ENCODE measurements at regions not wholly inside any gene's neighbourhood (a gene's known extent, or its start where the extent isn't known, plus 50 kb on each side); places are given as distances from the start of the nearest gene placed in this dataset.
"Not testable (repeated sequence)": the region's sequence is repeated elsewhere in the genome, so short reads cannot be mapped to it uniquely, and the experiment has no call there.

DNA sequence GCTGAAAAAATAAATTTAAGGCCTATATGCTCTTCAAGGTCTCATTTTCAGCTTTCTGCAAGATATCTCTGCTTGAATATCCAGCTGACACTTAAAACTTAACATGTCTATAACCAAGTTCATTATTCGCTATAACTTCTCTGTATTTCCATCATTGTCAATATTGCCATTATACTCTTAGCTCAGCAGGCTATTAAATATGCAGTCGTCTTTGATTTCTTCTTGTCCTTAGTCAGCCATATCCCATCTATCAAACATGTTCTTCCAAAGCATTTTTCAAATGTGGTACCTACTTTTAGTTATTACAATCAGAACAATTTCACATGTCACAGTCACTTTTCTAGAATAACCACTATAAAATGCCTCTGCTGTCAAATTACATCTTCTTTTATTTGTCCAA, 1364.1 kb downstream of the ARAP2 start:
- DNase-seq = no peak

DNA sequence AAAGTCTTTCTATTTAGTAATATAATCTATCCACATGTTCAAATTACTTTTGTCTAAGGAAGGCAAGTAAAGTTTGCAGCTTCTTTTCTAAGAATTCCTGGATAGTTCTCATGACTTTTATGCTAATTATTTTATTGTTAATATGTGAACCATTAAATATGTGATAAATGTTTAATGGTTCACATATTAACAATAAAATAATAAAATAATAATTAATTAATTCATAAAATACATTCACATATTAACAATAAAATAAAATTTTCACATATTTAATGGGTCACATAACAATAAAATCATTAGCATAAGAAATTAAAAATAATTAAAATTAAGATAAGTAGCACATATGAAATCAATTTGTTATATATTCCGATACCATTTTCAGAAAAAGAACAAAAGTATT, 1352.4 kb downstream of the ARAP2 start:
- no peak for DNase-seq

DNA sequence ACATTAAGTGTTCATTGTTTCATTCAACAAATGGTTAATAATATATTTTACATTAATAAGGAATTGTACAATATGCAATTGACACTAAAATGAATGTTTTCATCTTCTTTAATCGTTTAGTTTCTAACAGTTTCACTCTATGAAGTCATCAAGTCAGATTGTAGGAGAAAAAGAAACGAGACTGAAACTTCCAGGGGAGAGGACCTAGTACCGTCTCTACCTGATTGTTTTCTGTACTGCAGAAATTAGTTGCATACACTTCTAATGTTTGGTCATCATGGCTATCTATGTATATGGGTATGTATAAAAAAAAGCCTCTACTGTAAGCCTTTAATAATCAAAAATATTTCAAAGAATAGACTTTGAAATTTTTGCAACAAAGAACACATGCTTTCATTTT, 1350.9 kb downstream of the ARAP2 start:
- no peak for DNase-seq

DNA sequence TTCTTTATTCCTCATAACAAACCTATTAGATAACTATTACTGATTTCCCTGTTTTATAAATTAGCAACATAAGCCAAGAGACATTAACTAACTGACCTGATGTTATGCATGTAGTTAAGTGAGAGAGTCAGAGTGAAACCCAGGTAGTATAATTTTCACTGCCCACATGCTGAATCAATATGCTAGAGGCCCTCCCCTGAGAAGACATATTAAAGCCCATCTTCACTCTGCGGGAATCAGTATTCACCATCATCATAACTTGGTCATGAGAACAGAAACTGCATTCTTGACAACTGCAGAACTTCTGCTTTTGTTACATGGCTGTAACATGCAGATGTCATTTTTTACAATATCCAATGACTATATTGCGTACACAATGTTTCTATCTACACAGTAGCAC, 1324.3 kb downstream of the ARAP2 start:
- DNase-seq = no peak

DNA sequence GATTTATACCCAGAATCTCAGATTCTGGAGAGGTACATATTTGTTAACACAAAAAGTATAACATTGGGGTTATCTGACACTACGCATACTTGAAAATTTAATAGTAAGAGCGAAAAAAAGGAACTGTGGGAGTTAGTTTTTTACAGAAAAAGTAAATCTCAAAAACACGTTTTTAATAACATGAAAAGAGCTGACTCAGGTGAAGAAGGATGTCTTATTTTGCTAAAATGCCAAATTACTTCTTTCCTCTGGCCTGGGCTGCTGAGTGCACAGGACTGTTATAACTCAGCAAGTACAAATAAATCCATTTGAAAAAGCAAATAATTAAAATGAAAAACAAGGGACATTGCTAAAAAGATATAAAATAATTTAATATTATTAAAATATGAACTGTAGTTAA, 1322.9 kb downstream of the ARAP2 start:
- DNase-seq = no peak

DNA sequence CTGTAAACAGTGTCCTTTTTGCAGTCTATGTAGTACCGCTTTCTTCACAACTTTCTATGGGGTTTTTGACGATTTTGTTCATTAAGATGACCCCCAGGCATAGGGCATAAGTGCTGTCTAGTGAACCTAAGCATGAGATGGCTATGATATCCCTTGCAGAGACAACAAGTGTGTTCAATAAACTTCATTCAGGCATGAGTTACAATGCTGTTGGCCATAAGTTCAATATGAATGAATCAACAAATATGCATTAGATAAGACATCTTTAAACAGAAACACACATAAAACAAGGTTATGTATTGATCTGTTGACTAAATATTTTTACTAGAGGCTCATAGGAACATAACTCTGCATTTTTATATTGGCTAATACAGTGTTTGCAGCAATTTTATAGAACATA, 1322.0 kb downstream of the ARAP2 start:
- DNase-seq = no peak

DNA sequence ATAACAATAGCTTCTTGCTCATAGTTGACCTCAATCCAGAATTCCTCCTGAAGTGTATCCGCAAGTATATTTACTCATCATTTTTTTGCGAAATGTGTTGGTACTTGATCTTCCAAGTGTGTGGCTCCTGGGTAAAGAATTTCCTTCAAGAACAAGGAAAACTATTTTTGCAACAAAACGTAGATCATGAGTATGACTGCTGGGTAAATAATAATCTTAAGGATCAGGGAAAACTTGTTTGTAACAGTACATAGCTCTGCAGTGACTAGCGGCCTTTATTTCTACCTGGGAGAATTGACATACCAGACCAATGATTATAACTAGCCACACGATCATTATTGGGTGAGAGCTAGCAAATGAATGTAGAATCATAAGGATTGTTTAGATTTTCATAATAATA, 1311.7 kb downstream of the ARAP2 start:
- DNase-seq = no peak

DNA sequence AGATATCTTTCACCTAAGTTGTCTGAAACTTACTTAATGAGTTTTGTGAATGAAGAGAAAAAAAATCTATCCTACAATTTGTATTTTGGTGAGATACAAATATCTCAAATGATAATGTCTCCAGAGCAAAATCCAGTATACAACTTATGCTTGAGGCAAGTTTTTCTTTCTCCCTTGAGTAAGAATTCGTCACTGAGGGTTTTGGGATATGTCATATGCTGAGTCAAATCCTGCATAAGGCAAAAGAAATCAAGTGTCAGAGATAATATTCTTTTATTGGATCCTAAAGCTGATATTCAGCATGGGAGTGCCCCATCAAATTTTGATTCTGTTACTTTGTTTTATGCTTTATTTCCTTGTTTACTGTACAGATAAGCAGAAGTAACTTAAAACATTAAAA, 1308.6 kb downstream of the ARAP2 start:
- DNase-seq = no peak

DNA sequence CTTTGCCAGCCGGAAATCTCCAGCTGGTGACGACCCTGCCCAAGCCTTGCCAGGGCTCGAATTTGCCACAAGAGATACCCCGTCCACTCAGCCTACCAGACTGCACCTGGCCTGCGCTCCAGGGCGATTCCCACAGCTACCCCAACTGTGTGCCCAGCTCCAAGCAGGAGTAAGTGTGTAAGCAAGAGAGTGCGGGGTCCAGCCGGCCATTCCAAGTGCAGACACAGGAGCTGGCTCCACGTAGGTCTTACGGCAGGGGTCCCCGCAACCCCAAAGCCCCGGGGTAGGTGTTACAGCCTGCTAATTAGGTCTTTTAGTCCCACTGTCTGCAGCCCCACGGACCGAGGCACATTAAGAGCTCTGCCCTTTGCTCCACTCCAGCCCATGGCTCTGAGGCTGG, 1305.2 kb downstream of the ARAP2 start:
- no peak for DNase-seq

DNA sequence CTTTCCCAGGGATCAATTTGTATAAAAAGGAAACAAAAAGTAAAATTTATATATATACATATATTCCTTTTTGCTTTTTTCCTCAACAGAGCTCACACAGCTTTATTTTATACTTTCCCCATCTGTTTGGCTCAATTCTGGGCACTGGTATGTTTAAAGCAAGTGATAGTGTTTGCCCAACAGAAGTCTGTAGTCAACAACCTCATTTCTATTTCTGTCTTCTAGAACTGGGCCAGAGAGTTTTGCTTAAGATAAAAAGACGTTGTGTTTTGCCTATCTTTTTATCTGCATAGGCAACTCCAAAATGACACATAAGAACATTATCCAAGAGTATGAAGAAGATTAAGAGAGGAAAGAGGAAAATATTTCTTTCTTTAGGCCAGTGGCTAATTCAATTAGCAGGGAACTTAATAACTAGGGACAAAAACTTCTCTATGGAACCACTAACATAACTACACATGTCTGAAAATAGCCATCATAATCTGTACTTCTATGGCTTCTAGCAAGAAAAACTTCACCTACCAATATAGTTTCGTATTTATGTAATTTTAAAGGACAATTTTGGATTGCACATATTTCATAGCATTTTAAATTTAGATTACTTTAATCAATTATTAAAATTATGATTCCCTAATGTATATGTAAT, 1300.5 kb downstream of the ARAP2 start:
- no peak for DNase-seq

DNA sequence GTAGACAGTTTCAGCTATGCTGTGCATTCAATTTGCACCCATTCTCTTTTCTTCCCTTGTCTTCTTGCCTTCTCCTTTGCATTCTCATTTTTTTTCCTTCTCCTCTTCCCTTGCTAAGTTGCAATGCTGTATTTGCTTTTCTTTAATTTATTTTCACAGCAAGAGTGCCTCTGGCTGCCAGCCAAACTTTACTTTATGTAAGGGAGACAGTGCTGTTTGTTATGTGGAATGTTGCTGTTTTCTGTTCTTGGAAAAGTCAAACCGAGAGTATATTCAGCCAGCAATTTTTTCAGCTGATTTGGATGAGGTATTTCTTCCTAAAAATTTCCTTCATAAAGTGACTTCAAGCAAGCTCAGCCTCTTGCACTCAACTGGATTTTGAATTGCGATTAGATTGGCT, 1293.4 kb downstream of the ARAP2 start:
- DNase-seq = no peak

DNA sequence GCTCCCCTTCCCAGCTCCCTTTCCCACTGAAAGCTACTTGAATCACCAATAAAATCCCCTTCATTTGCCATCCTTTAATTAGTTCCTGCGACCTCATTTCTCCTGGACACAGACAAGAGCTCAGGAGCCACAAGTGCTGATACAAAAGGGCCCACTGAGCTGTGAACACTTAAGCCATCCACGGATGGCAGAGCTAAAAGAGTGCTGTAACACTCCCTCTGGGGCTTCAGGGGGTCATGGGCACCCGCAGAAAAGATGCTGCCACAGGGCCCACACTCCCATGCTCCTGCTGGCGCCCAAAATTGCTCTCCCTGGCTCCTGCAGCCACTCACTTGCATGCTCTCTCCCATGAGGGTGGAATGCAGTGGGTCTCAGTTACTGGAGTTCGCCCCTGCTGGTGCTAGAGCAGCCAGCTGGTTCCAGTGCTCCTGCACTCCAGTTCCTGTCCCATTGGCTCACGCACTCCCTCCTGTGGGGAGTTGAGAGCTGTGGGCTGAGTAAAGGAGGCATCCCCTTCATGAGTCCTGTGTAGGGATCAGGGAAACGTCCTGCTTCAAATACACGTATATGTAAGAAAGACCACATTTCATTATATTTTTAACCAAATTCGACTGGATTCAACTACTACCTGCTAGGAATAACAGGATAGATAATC, 1291.0 kb downstream of the ARAP2 start:
- DNase-seq = no peak

DNA sequence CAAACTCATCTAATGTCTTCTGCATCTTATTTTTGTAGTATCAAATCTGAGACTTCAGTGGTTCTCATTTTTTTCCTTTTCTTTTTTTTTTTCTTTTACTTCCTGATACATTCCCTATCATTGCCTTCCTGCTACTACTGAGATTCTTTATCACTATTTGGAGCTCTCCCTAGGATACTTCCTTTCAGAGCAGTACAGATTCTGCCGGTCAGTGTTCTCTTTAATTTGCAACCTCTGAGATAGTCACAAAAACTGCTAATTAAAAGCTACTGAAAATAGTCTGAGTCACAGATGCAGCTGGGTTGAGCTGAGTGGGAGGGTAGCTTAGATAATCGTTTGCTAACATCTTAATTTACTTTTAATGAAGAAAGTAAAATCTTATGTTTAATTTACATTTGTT, 1279.7 kb downstream of the ARAP2 start:
- DNase-seq = no peak

DNA sequence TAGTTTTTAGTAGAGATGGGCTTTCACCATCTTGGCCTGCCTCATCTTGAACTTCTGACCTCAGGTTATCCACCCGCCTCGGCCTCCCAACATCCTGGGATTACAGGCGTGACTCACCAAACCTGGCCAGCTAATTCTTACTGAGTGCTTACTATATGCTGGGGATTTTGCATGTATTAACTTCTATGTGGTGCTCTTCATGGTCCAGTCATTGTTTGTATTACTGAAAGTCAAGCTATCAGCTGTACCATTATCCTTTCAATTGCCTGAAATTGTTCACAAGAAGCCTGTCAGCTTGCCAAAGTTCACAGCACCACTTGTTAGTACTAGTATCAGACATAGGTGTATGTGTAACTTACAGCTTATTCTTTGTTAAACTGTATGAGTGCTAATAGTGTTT, 1272.1 kb downstream of the ARAP2 start:
- no peak for DNase-seq

DNA sequence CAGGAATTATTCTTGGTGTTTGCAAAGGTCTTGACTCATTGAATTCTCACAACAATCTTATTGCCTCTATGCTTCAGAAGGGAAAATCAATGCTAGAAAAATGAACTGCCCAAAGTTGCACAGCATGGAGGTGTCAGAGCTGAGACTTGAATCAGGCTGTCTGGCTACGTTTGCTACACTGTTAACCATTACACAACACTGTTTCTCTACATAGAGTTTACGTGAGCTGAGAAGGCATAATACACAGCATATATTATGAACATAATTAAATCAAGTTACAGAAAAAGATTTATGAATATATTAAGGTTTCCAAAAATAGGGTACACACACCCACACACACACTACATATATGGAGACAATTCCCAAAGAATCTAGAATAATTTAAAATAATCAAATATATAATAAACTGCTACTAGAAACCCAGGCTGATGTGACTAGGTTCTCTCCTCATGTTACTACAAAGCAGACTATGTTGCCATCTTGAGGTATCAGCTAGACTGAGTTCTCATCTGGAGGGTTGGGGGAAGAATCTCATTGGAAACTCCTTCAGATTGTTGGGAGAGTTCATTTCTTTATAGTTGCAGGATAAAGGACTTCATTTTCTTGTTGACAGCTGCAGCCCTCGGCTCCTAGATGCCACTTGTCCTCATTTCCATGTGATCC, 1270.5 kb downstream of the ARAP2 start:
- no peak for DNase-seq

DNA sequence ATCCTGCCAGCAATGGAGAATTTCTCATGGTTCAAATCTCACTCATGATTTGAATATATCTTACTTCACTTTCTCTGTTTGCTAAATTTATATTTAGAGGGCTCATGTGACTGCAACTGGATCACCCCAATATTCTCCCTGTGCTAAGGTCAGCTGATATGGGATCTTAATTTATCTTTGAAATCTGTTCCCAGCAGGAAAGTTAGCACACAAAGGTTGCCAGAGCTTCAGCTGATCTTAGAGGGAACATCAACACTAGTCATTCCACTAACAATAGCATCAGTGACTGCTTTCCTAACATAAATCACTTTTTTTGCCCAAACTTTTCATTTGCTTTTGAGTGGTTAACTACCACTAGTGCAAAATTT, 1270.0 kb downstream of the ARAP2 start:
- DNase-seq = no peak

DNA sequence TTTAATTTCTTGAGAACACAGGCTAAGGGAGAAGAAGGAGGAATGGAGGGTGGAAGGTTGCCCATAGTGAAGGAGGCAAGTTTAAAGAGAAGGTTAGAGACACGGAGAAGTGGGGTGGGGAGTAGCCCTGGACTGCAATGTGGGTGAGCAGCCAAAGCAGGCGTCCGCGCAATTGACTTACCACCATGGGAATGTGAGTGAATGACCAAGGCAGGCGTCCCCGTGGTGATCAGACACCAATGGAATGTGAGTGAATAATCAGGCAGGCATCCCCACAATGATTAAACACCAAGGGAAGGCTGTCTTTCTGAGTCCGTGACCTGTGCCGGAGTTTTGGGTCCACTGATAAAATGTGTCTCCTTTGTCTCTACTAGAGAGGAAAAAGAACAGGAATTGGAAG, 1223.1 kb downstream of the ARAP2 start:
- not testable (repeated sequence) for DNase-seq

DNA sequence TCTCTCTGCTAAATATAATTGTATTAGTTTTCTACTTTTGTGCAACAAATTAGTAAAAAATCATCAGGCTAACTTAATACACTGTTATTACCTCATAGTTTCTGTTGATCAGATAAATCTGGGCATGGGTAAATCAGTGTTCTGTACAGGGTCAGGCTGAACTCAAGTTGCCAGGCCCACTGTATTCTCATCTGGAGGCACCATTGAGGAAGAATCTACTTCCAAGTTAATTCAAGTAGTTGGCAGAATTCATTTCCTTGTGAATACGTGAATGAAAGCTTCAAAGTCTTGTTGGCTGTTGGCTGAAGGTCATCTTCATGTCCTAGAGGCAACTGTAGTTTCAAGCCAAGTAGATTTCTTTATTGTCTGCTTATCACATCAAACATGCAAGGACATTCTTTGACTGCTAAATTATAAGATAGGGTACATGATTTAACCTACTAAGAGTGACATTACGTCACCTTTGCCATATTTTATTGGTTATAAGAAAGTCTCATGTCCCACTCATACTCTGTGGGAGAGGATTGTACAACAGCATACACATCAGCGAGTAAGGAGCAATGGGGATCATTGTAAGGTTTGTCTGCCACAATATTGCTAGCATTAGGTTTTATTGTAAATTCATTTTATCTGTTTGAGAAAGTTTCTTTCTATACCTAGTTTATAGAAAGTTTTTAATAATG, 1219.0 kb downstream of the ARAP2 start:
- DNase-seq = no peak

DNA sequence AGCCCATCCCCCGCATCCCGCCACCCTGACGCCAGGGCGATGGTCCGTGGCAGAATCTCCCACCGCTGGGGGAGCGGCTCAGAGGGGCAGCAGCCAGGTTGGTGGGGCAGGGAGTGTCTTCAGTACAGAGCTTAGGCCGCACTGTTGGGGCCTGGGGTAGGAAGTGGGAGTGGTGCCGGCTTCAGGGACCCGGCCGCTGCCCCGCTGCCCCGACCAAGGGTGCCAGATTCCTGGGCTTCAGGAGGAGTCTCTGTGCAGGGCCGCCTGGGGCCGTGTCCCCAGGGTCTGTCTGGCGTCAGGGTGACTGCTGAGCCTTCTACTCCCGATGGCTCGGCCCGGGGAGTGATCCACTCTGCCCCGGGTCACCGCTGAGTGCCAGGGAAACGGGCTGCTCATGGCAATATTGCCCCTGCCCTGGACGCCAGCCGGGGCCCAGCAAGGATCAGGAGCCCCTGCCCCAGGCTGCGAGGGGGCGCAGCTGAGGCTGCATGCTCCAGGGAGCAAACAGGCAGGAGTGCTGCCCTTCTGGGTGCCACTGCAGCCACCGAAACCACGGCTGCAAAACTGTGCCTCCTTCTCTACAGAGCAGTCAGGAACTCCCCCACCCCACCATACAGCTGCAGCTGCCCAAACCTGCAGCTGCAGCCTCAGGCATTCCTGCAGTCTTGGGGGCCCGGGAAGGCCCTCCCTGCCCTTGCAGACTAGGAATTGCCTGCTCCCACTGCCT, 1206.1 kb downstream of the ARAP2 start:
- no peak for DNase-seq

DNA sequence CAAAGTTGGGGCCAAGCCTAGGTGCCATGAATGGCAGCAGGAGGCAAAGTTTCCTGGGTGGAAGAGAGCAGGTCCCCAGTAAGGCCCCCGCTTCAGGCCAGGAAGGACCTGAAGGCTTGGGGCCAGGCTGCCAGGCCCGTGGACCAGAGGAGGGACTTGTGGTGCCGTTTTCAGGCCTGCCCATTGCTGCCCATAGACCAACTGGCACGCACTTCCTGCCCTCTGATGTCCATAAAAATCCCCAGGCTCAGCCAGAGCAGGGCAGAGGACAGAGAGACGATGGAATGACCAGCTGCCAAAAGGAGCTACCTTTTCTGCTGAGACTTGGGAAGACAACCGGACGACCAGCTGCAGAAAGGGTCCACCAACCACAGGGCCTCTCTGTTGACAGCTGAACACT, 1205.5 kb downstream of the ARAP2 start:
- DNase-seq = no peak

DNA sequence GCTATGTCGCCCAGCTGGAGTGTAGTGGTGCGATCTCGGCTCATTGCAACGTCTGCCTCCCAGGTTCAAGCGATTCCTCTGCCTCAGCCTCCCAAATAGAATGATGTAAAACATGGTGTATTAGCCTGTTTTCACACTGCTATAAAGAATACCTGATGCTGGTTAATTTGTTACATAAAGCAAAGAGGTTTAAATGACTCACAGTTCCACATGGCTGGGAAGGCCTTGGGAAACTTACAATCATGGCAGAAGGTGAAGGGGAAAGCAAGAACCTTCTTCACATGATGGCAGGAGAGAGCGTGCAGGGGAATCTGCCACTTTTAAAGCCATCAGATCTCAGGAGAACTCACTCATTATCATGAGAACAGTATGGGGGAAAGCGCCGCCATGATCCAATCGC, 1191.8 kb downstream of the ARAP2 start:
- no peak for DNase-seq

DNA sequence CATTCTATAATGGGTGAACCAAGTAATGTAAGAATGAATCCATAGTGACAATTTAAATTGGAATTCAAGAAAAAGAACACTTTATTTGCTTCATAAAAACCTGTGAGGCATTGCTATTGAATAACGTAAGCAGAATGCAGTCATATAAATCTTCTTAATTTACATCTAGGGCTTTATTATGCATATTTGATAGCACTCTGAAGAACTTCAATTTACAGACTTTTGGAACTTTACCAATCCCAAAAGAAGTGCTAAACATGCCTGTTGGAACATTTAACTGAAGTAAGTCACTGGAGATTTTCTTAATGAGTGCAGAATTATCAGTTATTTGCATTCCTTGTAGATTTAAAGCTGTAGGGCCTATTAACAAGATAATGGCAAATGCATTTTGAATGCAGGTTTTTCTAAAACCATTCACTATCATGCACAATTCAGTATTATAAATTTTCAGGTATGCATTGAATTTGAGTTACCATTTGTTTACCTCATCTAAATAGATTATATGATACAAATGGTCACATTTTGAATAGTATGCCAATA, 1181.2 kb downstream of the ARAP2 start:
- DNase-seq = no peak

DNA sequence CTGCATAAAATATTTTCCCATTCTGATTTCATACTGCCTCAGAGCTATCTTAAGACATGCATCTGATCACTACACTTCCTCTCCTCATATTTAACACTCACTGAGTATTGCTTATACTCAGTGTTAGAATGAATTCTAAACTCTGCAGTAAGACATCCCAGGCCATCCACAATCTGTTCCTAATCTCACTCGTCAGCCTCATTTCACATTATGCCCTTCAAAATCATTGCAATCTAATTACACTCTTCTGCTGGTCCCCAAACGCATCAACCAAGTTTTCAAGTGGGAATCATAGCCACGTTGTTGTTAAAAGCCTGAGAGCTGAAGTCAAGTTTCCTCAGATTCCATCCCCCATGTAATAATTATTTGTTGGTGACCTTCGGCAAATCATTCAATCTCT, 1177.9 kb downstream of the ARAP2 start:
- DNase-seq = no peak

All from NCI-H1436 treated with DMSO at 0.1 percent for 48 hours (cell line).